NCI-H2081 treated with DMSO at 0.1 percent for 48 hours (cell line): ENCODE measurements at regions not wholly inside any gene's neighbourhood (a gene's known extent, or its start where the extent isn't known, plus 50 kb on each side); places are given as distances from the start of the nearest gene placed in this dataset.
"Not testable (repeated sequence)": the region's sequence is repeated elsewhere in the genome, so short reads cannot be mapped to it uniquely, and the experiment has no call there.

Experiments used
- DNase-seq: peaks from one replicate; lab custom pipeline; 2025; lab: John Stamatoyannopoulos, UW

DNA sequence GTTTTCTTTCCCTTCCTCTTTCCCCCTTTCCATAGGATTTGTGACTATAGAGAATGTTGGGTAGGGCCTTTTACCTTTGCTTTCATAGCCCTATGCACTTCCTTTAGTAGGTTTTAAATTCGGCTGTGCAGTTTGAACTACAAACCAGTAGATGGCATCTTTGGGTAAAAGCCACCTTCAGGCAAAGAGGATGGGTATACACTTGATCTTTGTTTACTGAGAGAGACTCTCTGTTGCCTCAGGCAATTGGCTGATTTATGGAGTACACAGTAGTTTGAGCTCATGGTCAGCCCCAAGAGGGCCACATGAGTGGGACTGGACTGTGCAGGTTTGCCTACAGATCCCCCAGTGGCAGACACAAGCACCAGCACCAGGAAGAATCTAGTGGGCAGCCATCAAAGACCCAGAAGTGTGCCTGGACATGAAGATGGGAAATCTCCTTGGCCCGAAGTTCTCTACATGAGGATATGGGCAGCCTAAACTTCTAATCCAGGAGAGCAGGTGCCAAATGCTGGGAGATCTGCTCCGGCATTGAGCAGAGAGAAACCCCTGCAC is 1304.3 kb upstream of the DDX18 start:
- peak; percentile 66 for DNase-seq

DNA sequence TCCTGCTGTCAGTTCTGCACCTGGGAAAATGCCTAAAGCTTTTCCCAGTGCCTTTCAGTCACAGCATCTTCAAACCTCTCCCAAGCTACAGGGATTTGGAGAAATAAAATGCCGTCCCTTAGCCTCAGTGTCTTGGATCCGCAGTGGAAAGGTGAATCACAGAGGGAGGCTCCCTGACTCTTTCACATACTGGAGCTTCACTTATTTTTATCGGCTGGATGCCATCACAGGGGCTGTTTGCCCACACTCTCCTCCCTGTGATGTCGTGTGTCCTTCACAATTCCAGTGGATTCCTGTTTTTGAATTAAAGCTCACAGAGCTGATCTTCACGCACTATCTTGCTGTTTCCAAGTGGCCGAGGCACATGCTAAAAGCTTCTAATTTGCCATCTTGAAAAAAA is 1303.1 kb upstream of the DDX18 start:
- no peak for DNase-seq

DNA sequence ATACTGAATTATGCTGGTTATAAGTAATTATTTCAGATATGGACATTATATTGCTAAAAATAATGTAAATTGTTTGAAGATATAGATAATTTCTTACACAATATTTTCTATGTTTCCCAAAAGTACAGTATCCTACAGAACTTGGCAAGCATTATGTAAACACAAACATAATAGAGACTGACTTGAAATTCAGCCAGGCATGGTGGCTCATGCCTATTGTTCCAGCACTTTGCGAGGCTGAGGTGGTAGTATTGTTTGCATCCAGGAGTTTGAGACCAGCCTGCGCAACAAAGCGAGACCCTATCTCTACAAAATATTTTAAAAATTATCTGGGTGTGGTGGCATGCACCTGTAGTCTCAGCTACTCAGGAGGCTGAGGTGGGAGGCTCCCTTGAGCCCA is 1300.5 kb upstream of the DDX18 start:
- peak; percentile 32 for DNase-seq

DNA sequence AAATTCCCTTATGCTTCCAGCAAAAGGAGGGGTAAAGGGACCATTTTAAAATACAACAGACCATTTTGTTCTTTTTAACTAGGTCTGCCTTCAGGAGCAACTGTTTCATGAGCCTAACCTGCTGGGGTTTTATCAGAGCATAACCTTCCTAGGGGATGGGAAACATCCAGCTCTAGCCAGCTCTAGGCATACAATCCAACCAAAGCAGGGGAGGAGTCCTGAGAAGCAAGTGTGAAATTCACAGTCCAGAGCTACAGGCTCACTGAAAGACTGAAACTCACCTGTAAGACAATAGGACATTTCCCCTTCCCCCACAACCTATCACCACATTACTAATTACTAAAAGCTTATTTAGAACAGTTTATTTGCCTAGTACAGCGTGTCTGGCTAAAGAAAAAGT is 1296.6 kb upstream of the DDX18 start:
- no peak for DNase-seq

DNA sequence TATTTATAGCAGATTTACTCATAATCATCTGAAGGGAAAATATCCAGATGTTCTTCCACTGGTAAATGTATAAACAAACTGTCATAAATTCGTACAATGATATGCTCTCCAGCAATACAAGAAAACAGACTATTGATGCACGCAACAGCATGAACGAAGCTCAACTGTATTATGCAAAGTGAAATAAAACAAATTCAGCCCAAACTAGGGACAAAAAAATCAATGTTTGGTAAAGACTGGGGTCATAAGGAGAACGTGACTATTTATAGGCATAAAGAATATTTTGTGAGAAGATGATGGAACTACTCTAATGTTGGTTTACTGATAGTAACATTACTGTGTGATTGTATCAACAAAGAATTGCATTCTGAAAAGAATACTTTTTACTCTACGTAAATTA is 1276.7 kb upstream of the DDX18 start:
- no peak for DNase-seq

DNA sequence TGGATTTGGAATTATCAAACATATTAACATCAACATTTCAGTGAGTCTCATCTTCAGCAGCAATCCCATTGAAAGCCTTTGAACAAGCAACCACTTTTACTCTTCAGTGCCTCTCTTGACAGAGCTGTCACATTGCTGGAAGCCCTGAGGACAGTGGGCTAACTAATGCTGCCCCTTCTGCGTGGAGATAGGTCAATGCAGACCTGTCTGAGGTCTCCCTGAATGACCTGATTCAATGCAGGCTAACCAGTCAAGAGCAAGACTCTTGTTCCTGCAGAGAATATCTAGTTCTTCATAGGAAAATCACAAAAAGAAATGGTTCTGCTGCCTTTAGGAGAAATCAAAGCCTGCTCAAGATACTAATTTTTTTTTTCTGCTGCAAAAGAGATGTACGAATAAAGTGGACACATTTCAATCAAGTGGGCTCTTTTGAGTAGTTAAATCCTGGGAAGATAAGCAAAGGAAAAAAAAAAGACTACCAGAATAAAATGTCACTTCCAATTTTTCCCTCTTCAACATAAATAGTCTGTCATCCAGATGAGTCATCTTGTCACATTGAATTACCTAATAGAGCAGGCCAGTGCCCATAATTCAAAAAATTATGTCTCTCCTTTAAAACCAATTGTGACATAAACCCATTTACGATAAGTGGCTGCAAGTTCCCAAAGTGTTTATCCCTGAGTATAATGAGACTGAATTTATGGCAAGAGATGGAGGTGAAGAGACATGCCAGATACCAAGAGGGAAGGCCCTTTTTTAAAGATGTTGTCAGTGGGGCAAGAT is 1269.0 kb upstream of the DDX18 start:
- no peak for DNase-seq

DNA sequence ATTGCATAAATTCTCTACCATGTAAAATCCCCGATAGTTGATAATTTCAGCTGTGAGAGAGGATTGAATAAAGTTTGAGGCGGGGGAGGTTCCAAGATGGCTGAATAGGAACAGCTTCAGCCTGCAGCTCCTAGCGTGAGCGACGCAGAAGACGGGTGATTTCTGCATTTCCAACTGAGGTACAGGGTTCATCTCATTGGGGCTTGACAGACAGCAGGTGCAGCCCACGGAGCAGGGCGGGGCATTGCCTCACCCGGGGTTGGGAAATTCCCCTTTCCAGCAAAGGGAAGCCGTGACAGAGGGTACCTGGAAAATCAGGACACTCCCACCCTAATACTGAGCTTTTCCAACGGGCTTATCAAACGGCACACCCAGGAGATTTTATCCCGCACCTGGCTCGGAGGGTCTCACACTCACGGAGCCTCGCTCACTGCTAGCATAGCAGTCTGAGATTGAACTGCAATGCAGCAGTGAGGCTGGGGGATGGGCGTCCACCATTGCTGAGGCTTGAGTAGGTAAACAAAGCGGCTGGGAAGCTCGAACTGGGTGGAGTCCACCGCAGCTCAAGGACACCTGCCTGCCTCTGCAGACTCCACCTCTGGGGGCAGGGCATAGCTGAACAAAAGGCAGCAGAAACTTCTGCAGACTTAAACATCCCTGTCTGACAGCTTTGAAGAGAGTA is 1261.6 kb upstream of the DDX18 start:
- DNase-seq, result not testable (repeated sequence)

DNA sequence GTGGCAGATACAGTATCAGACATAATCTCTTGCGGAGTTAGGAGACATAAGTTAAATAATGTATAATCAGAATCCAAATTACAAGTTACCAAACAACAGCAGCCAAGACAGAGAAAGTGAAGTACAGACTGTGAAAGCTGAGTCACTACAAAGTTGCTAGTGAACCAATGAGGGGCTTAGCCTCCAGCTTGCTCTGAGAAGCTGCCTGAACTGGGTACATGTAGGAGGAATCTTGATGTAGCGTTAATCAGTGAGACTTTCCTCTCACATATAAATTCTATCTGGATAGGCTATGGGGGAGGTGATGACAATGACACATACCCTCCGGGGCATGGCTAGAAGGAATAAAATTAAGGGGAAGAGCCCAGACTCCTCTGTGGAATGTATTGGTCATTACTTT is 1234.3 kb upstream of the DDX18 start:
- no peak for DNase-seq

DNA sequence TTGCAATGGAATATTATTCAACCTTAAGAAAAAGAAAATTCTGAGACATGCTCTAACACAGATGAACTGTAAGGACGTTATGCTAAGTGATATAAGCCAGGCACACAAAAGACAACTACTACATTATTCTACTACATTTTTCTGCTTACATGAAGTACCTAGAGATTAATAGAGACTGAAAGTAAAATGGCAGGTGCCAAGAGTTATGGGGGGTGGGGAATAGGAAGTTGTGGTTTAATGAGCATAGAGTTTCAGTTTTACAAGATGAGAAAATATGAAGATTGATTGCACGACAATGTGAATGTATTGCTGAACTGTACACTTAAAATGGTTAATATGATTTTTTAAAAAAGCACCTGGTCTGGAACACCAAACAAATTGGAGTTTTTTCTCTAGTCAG is 1231.6 kb upstream of the DDX18 start:
- DNase-seq, result no peak

DNA sequence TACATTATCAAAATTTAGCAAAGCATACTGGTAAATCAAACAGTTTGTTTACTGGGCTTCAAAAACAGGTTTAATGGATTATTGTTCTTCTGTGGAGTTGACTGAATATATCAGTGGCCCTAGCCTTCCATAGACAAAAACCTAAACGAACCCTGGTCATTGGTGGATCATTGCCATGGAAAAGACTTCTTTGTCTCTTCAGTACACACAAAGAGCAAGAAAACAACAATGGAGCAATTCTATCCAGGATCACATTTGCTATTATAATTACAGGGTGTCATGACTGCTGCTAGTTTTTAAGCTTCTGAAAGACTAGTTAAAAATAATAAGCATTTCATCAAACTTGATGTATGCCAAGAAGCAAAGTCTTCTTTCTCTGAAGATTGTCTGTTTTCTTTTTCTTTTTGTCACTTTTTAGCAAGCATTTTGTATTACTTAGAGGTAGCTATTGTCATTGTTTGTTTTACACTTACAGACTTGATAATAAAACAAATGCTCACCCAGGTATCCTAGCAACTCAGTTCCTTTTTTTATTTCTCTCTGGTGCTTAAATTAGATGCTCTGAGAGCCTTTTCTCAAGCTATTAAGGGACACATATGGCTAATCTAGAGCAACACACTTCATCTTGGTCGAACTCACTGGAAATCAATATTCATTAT is 1228.7 kb upstream of the DDX18 start:
- peak; percentile 36 for DNase-seq

DNA sequence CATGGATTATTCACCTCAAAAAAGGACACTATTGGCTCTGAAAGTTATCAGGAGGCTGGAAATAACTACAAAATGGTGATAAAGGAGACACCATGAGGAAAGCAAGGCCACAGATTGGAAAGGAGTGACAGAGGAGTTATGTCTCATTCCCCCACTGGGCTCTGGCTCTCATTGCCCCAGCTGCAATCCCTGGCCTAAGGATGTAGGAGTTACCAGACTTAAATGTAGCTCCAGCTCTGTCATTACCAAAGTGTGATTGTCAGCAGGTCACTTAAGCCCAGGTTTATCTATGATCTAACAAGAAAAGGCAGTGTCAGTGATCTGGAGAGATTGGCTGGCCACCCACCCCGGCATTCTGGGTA is 1228.2 kb upstream of the DDX18 start:
- DNase-seq, result no peak
